HEK293 (cell line): ENCODE measurements at regions not wholly inside any gene's neighbourhood (a gene's known extent, or its start where the extent isn't known, plus 50 kb on each side); places are given as distances from the start of the nearest gene placed in this dataset.

ENCODE experiments used
- CTCF ChIA-PET: fragments of 350-600 bp; formaldehyde crosslinking; extraction: SDS; loops from one replicate; lab custom pipeline; 2021; ENCODE audit warnings: antibody characterized with exemption; lab: Yijun Ruan, JAX
- POLR2A ChIA-PET: fragments of 300-600 bp; formaldehyde crosslinking; extraction: SDS; loops from one replicate; lab custom pipeline; 2020; ENCODE audit warnings: antibody characterized with exemption, inconsistent platforms; lab: Yijun Ruan, JAX
- H3K27ac ChIP-seq: fragments of 200-500 bp; sonication (Bioruptor generic); 2 replicates; pipeline ENCODE4 v1.5.1; 2014; ENCODE audit warnings: low read depth, low read length, control low read depth, inconsistent platforms; ENCODE audit errors: extremely low read depth
- H3K36me3 ChIP-seq, 2 experiments: fragments of 200-500 bp in 1 of 2; sonication (Bioruptor generic) in 1 of 2; 1 replicate in 1 of 2; 2 replicates in 1 of 2; pipeline ENCODE4 v1.5.1; 2014 to 2017; ENCODE audit warnings: inconsistent platforms in 2 of 2, low read length in 2 of 2; ENCODE audit not compliant: control insufficient read depth in 2 of 2, insufficient read depth in 1 of 2
- H3K4me1 ChIP-seq: fragments of 200-500 bp; sonication (Bioruptor generic); 2 replicates; pipeline ENCODE4 v1.5.1; 2014; ENCODE audit warnings: mild to moderate bottlenecking, low read length, inconsistent platforms; ENCODE audit not compliant: control insufficient read depth, insufficient read depth
- H3K4me3 ChIP-seq: 2 replicates; pipeline ENCODE4 v1.5.1; 2011; ENCODE audit warnings: low read depth, mild to moderate bottlenecking, control low read depth, low read length, moderate library complexity
- H3K9me3 ChIP-seq: fragments of 200-500 bp; sonication (Bioruptor generic); 2 replicates; pipeline ENCODE4 v1.5.1; 2014; ENCODE audit warnings: low read depth, low read length, inconsistent platforms; ENCODE audit not compliant: control insufficient read depth, insufficient read depth
- EGR2 ChIP-seq: fragments of 450-650 bp; formaldehyde crosslinking; IDR thresholded peaks from 2 replicates; pipeline ENCODE4 v1.5.1; 2016; ENCODE audit warnings: low read depth, missing biosample characterization, missing genetic modification characterization
- HIC1 ChIP-seq: fragments of 450-650 bp; formaldehyde crosslinking; IDR thresholded peaks from 2 replicates; pipeline ENCODE4 v1.5.1; 2016; ENCODE audit warnings: missing biosample characterization, missing genetic modification characterization
- KLF10 ChIP-seq: fragments of 450-650 bp; IDR thresholded peaks from 2 replicates; pipeline ENCODE4 v1.5.1; 2018; ENCODE audit warnings: missing biosample characterization, mild to moderate bottlenecking, missing genetic modification characterization
- MZF1 ChIP-seq: fragments of 450-650 bp; formaldehyde crosslinking; IDR thresholded peaks from 2 replicates; pipeline ENCODE4 v1.5.1; 2017; ENCODE audit warnings: missing biosample characterization, missing genetic modification characterization, borderline replicate concordance
- PRDM6 ChIP-seq: fragments of 450-650 bp; formaldehyde crosslinking; IDR thresholded peaks from 2 replicates; pipeline ENCODE4 v1.5.1; 2017; ENCODE audit warnings: missing biosample characterization, missing genetic modification characterization
- SP2 ChIP-seq: fragments of 450-650 bp; formaldehyde crosslinking; IDR thresholded peaks from 2 replicates; pipeline ENCODE4 v1.5.1; 2016; ENCODE audit warnings: missing biosample characterization, missing genetic modification characterization
- TCF7L2 ChIP-seq: IDR thresholded peaks from 2 replicates; pipeline ENCODE4 v1.6.1; 2011; ENCODE audit warnings: low read depth, mild to moderate bottlenecking, inconsistent platforms, low read length, moderate library complexity, borderline replicate concordance
- YY1 ChIP-seq: fragments of 450-650 bp; formaldehyde crosslinking; IDR thresholded peaks from 2 replicates; pipeline ENCODE4 v1.5.1; 2018; ENCODE audit warnings: missing biosample characterization, missing genetic modification characterization
- ZNF223 ChIP-seq: fragments of 450-650 bp; formaldehyde crosslinking; IDR thresholded peaks from 2 replicates; pipeline ENCODE4 v1.5.1; 2016; ENCODE audit warnings: missing biosample characterization, missing genetic modification characterization
- ZNF248 ChIP-seq: fragments of 450-650 bp; formaldehyde crosslinking; IDR thresholded peaks from 2 replicates; pipeline ENCODE4 v1.5.1; 2017; ENCODE audit warnings: missing biosample characterization, missing genetic modification characterization
- ZNF26 ChIP-seq: fragments of 450-650 bp; formaldehyde crosslinking; IDR thresholded peaks from 2 replicates; pipeline ENCODE4 v1.5.1; 2016; ENCODE audit warnings: missing biosample characterization, missing genetic modification characterization
- ZNF311 ChIP-seq: fragments of 450-650 bp; formaldehyde crosslinking; IDR thresholded peaks from 2 replicates; pipeline ENCODE4 v1.5.1; 2017; ENCODE audit warnings: missing biosample characterization, missing genetic modification characterization, borderline replicate concordance
- ZNF426 ChIP-seq: fragments of 450-650 bp; formaldehyde crosslinking; IDR thresholded peaks from 2 replicates; pipeline ENCODE4 v1.5.1; 2017; ENCODE audit warnings: missing biosample characterization, missing genetic modification characterization, mild to moderate bottlenecking, inconsistent platforms, moderate library complexity
- ZNF501 ChIP-seq: fragments of 450-650 bp; formaldehyde crosslinking; IDR thresholded peaks from 2 replicates; pipeline ENCODE4 v1.5.1; 2016; ENCODE audit warnings: missing biosample characterization, missing genetic modification characterization
- ZNF549 ChIP-seq: fragments of 450-650 bp; IDR thresholded peaks from 2 replicates; pipeline ENCODE4 v1.5.1; 2018; ENCODE audit warnings: missing biosample characterization, missing genetic modification characterization, mild to moderate bottlenecking, inconsistent platforms, moderate library complexity
- ZNF596 ChIP-seq: fragments of 450-650 bp; IDR thresholded peaks from 2 replicates; pipeline ENCODE4 v1.5.0; 2018; ENCODE audit warnings: missing biosample characterization, mild to moderate bottlenecking, missing genetic modification characterization, moderate library complexity
- ZNF600 ChIP-seq: fragments of 450-650 bp; formaldehyde crosslinking; IDR thresholded peaks from 2 replicates; pipeline ENCODE4 v1.5.1; 2016; ENCODE audit warnings: missing biosample characterization, missing genetic modification characterization
- ZNF610 ChIP-seq: fragments of 450-650 bp; formaldehyde crosslinking; IDR thresholded peaks from 2 replicates; pipeline ENCODE4 v1.5.1; 2016; ENCODE audit warnings: missing biosample characterization, missing genetic modification characterization, borderline replicate concordance
- ZNF76 ChIP-seq: fragments of 450-650 bp; formaldehyde crosslinking; IDR thresholded peaks from 2 replicates; pipeline ENCODE4; 2016; ENCODE audit warnings: low read depth, missing biosample characterization, missing genetic modification characterization, borderline replicate concordance
- ZNF792 ChIP-seq: fragments of 450-650 bp; formaldehyde crosslinking; IDR thresholded peaks from 2 replicates; pipeline ENCODE4 v1.5.1; 2016; ENCODE audit warnings: missing biosample characterization, missing genetic modification characterization

- no peaks in the 10 kb centered on the region for H3K36me3 ChIP-seq
- ChIA-PET CTCF (no interaction called here), POLR2A (no interaction called here)
- no peak overlapping the region for H3K4me3 ChIP-seq
- no peak for TF ChIP-seq ZNF600 (tag by site-specific recombination)
- TF ChIP-seq HIC1 (tag by site-specific recombination): 0 out of 2 replicates have a peak, but pooled peaks have one; percentile 21
- TF ChIP-seq TCF7L2: 0 out of 2 replicates have a peak, but pooled peaks have one; percentile 20
- peak; percentile 66 for TF ChIP-seq PRDM6 (tag by site-specific recombination)
- no peaks in the 10 kb centered on the region for H3K4me1 ChIP-seq
- H3K27ac ChIP-seq: no peak overlapping the region
- H3K9me3 ChIP-seq: no peaks in the 10 kb centered on the region
Observed at GRCh38 chr13:87042946-87043345, 628.2 kb upstream of the SLITRK5 start.

- TF ChIP-seq MZF1: peak; percentile 74; the same call in 1 of the 2 replicates
- TF ChIP-seq ZNF596 (tag by site-specific recombination): no peak
- no peak overlapping the region for H3K4me3 ChIP-seq
- CTCF ChIA-PET: no interaction called here
Observed at GRCh38 chr13:87052731-87053130, 618.4 kb upstream of the SLITRK5 start.

GRCh38 chr13:87057807-87058520 is 613.2 kb upstream of the SLITRK5 start:
- no peaks in the 10 kb centered on the region for H3K9me3 ChIP-seq
- no peak overlapping the region for H3K27ac ChIP-seq
- no peak overlapping the region for H3K4me3 ChIP-seq
- ChIA-PET POLR2A (no interaction called here), CTCF (no interaction called here)
- H3K4me1 ChIP-seq: no peaks in the 10 kb centered on the region
- TF ChIP-seq ZNF311 (tag by site-specific recombination) (no peak), ZNF600 (tag by site-specific recombination) (no peak), ZNF76 (tag by site-specific recombination) (no peak), KLF10 (tag by site-specific recombination) (no peak), ZNF501 (no peak), EGR2 (tag by site-specific recombination) (no peak), ZNF223 (tag by site-specific recombination) (no peak), YY1 (no peak), HIC1 (tag by site-specific recombination) (no peak), ZNF426 (tag by site-specific recombination) (no peak), SP2 (tag by site-specific recombination) (no peak), ZNF248 (tag by site-specific recombination) (no peak), ZNF792 (tag by site-specific recombination) (no peak), ZNF549 (tag by site-specific recombination) (no peak), ZNF26 (no peak), ZNF610 (no peak)
- H3K36me3 ChIP-seq: no peaks in the 10 kb centered on the region

More at GRCh38 chr13:87052731-87053130, 618.4 kb upstream of the SLITRK5 start:
- H3K27ac ChIP-seq: no peak overlapping the region
- H3K4me1 ChIP-seq: no peaks in the 10 kb centered on the region
- H3K36me3 ChIP-seq: no peaks in the 10 kb centered on the region
- POLR2A ChIA-PET: no interaction called here
- no peaks in the 10 kb centered on the region for H3K9me3 ChIP-seq
